GM21723 (cell line): ENCODE measurements at regions not wholly inside any gene's neighbourhood (a gene's known extent, or its start where the extent isn't known, plus 50 kb on each side); places are given as distances from the start of the nearest gene placed in this dataset.
"Not testable (repeated sequence)": the region's sequence is repeated elsewhere in the genome, so short reads cannot be mapped to it uniquely, and the experiment has no call there.

Experiments
- ATAC-seq: cut with Tn5 transposase; IDR thresholded peaks from one replicate; pipeline ENCODE4 v1.9.1; 2021; ENCODE audit warnings: mild to moderate bottlenecking, moderate library complexity; ENCODE audit not compliant: unreplicated experiment

- no peak for ATAC-seq
Measured at GRCh38 chr12:127596891-127597290, 670.1 kb upstream of the TMEM132C start.

DNA sequence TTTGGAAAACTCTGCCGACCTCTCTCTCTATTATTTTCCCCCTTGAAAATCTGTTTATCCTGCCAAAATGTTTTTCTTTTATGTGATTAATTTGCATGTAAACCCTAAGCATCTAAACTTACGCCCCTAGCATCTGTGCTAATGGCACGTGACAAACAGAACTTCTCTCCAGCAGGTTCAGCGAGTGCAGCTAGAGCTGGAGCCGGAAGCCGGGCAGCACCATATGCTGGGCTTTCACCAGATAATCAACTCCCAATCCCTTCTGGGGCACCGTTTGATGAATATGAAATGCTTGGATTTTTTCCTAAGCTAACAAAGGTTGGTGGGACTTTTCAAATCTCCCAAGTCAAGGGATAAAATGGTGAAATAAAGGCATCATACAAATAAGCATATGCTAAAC lies 667.5 kb upstream of the TMEM132C start:
- ATAC-seq: no peak

DNA sequence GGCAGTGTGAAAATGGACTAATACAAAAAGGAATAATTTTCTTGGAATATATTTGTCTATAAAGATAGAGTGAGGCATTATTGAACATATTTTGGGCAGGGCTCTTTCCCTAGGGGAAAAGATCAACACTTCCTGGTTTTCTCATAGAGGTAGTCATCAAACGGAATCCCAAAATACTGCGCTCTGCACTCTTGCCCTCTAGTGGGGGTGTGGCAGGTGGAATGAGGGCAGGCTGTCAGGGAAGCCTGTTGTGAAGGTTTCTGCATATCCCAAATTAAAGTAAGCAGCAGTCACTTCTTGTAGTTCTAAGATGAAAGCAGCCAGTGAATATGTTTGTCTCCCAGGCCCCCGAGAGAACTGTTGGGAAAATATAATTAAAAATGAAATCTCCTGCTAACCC lies 666.8 kb upstream of the TMEM132C start:
- no peak for ATAC-seq

DNA sequence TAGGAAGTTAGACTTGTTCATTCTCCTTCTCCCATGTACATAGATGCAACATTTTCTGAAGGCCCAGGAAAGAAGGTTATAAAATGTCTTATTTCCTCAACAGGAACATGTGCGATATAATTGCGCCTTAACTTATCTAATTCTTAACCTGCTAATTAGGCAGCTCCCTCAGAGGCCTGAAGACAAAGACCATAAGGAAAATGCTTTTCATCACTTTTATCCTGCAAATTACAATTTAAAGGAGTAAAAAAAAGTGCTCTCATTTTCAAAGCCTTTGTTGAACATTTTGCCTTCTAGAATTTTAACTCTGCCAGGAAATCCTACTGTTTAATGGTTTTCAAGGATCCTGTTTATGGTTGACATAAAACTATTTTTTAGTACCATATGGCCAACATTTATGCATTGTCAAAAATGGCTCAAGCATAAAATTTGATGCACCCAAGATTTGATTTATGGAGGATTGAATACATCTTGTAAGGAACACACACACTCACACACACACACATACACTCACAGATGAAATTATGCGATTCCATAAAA lies 660.4 kb upstream of the TMEM132C start:
- no peak for ATAC-seq

GRCh38 chr12:127607146-127607725 lies 659.7 kb upstream of the TMEM132C start:
- ATAC-seq: no peak

DNA sequence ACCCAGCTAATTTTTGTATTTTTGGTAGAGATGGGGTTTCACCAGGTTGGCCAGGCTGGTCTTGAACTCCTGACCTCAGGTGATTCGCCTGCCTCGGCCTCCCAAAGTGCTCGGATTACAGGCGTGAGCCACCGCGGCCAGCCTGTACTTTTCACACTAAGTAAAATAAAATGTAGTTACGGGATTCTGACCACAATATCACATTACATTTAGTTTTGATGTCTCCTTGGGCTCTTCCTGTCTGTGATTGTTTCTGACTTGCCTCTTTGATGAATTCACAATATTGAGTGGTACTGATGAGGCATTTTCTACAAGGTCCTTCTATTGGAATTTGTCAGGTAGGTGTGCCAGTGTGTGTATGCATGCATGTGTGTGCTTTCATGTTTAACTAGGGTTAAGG lies 658.6 kb upstream of the TMEM132C start:
- ATAC-seq: not testable (repeated sequence)

DNA sequence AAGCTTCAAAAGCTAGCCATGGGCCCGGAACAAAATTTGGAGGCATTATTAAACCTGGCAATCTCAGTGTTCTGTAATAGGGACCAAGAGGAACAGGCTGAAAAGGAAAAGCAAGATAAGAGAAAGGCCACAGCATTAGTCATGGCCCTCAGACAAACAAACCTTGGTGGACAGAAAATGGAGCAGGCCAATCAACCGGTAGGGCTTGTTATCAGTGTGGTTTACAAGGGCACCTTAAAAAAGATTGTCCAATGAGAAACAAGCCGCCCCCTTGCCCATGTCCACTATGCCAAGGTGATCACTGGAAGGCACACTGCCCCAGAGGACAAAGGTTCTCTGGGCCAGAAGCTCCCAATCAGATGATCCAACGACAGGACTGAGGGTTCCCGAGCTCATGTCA lies 653.9 kb upstream of the TMEM132C start:
- ATAC-seq: no peak

- no peak for ATAC-seq
Measured at GRCh38 chr12:127619869-127620734, 646.9 kb upstream of the TMEM132C start.

- ATAC-seq: no peak
Measured at GRCh38 chr12:127620735-127621355, 646.1 kb upstream of the TMEM132C start.

- no peak for ATAC-seq
Measured at GRCh38 chr12:127621366-127621765, 645.6 kb upstream of the TMEM132C start.

GRCh38 chr12:127623362-127623761 lies 643.6 kb upstream of the TMEM132C start:
- no peak for ATAC-seq

GRCh38 chr12:127625176-127625771 lies 641.7 kb upstream of the TMEM132C start:
- ATAC-seq: no peak

DNA sequence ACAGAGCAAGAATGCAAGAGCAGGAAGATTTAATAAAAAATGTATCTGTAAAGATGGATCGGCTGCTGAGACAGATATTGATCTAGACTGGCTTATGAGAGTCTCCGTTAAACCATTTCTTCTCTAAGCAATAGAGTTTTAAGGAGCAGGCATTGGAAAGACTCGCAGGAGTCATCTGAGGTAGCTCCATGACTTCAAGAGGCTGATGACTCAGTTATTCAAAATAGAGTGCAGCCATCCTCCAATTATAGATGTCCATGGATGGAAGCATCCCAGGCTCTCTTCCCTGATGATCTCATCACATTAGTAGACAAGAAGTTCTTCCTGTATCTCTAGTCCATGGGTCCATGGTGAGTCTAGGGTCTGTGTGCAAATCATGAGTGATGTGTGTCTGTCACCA lies 638.3 kb upstream of the TMEM132C start:
- no peak for ATAC-seq

- no peak for ATAC-seq
Measured at GRCh38 chr12:127629066-127629820, 637.7 kb upstream of the TMEM132C start.

DNA sequence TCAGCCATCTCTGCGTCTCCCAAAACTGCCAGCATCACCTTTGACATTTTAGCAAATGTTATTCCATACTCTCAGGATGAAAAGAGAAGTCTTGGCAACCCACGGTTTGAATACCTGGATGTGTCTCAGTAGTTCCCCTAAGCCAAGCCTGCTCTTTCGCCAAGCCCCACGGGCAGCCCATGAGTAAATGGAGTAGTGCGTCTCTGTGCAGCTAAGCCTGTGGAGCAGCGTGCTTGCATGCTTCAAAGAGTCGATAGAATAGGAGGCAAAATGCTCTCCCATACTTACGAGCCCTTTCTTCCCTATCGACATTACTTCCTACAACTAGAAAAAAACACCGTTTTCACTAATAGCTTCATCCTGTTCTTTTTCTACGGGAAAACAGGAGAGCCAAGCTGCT lies 634.5 kb upstream of the TMEM132C start:
- no peak for ATAC-seq

- ATAC-seq: no peak
Measured at GRCh38 chr12:127635838-127636237, 631.1 kb upstream of the TMEM132C start.

GRCh38 chr12:127636882-127637281 lies 630.1 kb upstream of the TMEM132C start:
- no peak for ATAC-seq

DNA sequence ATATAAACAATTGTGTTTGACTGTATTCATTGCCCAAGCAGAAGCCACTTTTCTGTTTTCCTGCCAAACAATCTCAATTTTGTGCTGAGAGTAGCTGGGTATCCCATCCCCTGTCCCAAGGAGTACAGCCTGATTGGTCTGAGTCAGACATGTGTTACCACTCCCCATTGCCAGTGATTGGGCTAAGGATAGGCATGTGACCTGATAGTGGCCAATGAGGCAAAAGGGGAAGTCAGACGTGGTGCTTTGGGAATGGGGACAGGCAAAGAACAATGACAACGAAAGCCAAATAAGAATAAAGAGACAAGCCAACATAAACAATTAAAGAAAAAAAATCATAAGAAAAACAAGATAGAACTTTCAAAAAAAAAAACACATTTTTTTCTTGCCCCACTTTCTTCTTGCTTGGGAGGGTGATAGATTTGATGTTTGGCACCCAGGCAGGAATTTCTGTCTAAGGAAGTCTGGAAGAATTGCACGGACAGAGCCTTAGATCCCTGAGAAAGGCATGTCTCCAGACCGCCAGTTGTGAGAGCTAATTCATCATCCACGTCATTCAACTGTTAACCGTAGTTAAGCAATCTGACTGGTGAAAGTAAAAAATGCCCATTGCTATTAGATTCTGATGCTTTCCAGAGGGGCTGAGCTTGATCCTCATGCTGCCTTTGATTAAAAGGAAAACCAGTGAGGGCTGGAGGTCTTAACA lies 626.6 kb upstream of the TMEM132C start:
- no peak for ATAC-seq

DNA sequence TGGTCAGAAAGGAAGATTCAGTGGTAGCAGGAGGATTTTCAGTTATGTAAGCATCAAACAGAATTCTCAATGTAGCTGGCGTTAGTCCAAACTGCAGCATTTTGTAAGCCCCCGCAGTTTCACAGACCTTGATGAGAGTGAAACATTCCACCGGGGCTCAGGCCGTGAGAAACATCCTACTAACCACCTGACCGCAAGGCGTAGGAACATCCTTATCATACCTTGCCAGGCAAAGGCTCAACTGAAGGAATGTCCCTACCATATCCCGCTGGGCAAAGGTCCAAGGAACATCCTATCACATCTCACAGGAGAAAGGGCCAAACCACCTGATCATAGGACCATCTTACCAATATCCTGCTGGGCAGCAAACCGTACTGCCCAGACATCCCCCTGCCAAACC lies 624.8 kb upstream of the TMEM132C start:
- ATAC-seq: no peak

GRCh38 chr12:127648321-127648720 lies 618.6 kb upstream of the TMEM132C start:
- ATAC-seq: no peak
